CD4-positive, alpha-beta T cell treated with Interleukin-21 for 1 hour (primary cell): ENCODE measurements at regions not wholly inside any gene's neighbourhood (a gene's known extent, or its start where the extent isn't known, plus 50 kb on each side); places are given as distances from the start of the nearest gene placed in this dataset.

Experiments
- DNase-seq: peaks from one replicate; pipeline ENCODE4 v3.0.0-alpha.2; 2020

DNA sequence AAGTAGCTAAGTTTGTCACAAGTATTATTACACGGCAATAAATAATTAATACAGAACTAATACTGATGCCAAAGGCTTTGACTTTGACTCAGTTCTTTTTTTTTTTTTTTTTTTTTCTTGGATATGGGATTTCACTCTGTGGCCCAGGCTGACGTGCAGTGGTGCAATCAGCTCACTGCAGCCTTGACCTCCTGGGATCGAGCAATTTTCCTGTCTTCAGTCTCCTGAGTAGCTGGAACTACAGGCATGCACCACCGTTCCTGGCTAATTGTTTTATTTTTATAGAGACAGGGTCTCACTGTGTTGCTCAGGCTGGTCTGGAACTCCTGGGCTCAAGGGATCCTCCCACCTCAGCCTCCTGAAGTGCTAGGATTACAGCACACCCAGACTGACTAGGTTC is 284.5 kb downstream of the SS18 start:
- DNase-seq: no peak

DNA sequence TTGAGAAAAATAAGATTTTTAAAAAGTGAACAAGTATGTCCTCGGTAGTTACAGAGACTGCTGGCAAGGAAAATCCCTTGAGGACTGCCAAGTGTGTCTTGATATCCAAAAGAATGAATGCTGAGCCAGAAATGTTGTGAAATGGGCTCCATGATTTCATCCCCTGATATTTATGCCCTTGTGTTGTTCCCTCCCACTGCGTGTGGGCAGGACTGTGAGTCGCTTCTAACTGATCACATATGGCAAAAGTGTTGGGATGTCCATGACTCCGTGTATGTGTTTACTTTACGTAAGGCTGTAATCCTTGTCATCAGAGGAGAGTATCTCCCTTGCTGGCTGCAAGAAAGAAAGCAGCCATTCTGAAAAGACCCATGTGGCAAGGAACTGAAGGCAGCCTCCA is 285.1 kb downstream of the SS18 start:
- no peak for DNase-seq

DNA sequence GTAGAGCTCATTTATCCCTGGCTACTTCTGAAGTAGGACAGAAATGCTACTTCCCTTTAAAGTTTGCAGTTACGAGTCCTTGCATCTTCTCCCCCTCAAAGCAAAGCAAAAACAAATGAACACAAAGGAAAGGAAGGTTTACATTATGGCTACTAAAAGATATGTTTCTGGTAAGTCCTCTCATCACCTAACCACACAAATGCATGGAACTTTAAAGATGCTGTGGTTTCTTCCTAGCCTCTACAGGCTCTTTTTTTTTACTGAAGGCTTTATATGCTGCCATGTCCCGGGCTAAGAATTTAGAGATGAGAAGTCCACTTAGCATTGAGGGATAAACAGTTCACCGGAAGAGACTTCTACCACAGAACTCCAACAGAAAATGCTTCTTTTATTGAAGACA is 291.2 kb downstream of the SS18 start:
- no peak for DNase-seq

DNA sequence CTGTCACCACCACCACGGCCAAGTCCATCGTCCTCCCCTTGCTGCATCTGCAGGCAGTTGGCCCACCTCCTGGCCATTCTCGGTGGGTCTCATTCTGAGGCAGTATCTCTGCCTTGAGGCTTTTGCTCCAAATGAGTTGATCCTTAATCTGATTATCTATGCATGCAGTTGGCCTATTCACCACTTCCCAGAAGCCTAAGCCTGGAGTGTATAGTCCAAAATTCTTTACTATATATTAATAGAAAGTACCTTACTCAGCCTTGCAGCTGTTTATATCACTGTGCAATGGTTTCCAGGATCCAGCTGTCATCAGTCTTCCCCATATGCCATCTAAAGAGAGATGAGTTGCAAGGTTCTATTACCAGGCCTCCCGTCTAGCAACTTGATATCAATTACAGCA is 292.4 kb downstream of the SS18 start:
- no peak for DNase-seq

DNA sequence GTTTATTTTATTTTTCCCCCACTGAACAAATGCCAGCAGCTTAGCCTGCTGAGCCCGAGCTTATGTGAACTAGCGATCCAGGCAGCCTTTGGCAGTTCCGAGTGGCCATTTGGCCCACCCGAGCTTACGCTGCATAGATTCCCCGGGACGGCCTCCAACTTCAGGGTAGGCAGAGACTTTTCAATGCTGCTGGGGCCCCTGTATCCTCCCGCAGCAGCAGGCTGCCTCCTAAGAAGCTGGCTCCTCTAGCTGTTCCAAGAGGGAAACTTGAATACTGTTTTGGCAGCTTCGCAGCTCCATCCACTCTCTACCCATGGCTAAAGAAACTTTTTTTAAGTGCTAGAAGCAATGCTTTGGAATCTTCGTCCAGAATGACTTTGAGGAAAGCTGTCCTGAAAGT is 295.2 kb downstream of the SS18 start:
- DNase-seq: no peak

DNA sequence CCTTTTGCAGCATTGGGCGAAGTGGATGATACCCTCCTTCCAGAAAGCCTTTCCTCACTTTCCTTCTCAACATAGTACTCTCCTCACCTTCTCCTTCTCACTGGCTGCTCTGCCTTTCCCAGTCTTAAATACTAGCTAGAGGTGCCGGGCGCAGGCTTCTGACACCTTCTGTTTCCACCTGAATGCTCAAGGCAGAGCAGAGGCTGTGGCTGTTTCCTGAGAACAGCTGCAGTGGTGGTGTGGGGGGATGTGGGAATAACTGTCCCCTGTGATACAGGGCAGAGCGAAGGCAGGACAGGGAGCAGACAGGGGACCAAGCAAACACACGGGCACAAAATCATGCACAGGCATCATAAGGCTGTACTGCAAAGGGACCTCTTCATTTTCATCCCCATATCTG is 303.1 kb downstream of the SS18 start:
- no peak for DNase-seq

DNA sequence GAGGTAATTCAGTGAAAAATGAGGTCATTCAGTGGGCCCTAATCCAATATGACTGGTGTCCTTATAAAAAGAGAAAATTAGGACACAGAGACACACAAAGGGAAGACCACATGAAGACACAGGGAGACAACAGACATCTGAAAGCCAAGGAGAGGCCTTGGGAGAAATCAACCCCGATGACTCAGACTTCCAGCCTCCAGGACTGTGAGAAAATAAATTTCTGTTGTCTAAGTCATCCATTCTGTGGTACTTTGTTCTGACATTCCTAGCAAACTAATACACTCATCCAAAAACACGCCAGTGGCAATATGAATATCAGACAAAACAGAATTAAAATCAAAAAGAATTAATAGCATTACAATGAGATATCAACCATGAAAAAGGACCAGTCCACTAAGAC is 303.7 kb downstream of the SS18 start:
- DNase-seq: no peak

DNA sequence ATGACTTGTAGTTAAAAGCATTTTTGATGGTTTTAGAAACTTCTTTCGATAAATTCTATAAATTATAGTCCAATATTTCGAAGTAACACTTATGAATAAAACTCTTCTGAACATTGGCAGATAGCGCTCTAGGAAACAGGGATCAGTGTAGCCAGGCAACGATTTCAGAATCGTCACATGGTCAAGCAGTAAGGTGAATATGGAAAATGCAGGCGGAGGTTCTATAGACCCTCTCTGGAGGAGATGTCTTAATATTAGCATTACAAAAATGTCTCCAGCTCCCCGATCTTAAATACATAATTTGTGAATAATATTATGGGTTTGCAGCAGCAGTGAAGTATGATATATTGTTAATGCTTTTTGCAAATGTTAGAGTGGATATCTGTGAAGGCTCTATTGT is 310.3 kb downstream of the SS18 start:
- DNase-seq: no peak

DNA sequence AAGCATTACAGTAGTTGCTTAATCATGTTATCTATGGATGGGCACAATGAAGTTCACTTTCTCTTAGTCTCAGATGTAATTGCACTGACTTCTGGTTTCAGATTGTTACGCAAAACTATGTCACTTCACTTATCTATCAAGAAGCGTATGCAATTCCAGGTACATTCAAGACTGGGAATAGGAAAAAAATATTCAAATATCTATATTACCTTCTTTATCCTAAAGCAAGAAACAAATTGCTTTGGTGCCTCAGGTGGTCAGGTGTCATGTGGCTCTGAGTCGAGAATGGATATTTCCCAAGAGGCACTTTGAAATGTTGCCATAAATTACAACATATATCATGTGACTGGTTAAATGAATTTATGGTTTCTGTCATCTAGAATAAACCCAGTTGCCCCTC is 318.6 kb downstream of the SS18 start:
- no peak for DNase-seq

DNA sequence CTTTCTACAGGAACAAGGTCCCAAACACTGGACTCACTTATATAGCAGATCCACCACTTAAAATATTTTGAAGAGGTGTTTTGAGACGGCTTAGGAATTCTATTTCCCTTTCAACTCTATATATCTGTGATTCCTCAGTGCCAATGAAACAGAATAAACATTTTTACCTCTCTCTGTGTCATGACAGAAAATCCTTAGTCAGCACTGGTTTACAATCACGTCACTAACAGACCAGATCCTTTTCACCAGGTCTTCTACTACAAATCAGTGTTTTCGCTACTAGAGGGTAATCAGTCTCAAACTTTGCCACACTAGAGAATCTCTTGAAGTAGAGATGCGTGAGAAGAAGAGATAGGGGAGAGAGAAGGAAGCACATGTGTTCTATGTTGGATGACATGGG is 325.6 kb downstream of the SS18 start:
- no peak for DNase-seq

DNA sequence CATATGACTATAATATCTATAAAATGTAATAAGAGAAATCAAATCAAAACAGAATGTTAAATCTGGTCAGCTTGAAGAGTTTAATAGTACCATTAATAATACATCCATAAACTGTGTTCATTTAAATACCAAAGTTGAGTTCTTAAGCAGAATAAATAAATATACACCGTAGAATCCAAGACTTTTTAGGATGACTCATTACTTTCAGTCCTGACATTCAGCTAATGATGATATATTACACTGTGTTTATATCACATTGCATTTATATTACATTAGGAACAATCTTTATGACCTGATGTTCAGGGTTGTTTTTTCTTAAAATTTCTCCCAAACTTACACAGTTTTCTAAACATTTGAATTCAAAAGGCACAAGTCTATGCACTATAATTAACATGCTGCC is 331.3 kb downstream of the SS18 start:
- no peak for DNase-seq

DNA sequence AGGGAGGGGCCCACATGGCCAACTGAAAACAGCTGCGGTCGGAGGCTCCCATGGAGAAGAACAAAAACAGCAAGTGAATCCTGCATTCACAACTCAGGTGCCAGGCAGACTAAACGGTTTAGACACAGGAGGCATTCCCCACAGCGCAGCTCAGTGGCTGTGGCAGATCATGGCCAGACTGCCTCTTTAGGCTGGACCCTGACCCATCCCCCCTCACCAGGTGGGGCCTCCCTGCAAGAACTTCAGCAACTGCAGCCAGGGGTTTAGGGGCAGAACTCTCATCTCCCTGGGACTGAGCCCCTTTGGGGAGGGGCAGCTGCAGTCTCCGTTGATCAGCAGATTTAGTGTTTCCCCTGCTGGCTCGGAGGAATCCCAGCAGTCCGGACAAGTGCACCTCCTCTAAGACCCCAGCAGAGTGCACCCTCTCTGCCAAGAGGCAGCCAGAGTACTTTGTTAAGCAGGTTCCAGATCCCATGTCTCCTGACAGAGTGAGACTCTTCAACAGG is 346.7 kb downstream of the SS18 start:
- no peak for DNase-seq

DNA sequence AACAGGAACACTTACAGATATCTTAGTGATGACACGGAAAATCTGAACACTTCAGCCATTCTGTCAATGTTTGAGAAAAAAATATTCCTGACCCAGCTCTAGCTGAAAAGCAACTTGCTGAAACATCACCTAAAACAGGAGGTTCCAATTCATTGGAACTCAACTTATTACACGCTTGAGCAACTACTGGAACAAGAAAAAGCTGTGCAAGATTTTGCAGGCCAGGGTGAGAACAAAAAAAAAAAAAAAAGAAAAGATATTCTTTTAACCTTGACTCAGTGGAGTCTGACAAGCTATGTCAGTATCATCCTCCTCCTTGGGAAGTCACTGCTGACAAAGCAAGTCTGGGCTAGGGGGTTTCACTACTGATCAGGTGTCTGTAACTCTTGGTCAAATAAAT is 351.0 kb downstream of the SS18 start:
- no peak for DNase-seq

DNA sequence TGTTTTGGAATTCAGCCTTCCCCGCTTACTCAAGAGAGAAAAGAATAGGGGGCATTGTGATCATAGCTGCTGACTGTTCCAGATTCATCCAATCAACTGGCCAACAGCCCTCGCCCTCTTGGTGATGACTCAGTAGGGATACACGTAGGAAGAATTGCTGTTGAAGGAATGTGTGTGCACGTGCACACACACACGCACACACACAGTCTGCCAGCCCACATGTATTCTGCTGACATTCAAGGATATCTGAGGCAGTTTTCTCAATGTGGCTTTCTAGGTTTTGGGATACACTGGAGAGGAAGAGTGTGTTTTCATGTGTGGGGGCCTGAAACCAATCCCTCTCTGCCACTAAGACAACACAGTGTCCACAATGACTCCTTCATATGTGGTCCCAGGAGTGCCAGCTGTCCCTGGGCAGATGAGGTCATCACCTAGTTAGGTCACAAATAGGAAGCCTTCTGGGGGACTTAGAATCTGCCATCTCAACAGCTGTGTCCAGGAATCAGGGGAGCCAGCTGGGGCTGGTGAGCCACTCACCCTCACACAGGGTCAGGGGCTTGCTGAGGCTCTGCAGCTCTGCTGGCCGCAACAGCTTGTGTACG is 352.6 kb downstream of the SS18 start:
- no peak for DNase-seq

DNA sequence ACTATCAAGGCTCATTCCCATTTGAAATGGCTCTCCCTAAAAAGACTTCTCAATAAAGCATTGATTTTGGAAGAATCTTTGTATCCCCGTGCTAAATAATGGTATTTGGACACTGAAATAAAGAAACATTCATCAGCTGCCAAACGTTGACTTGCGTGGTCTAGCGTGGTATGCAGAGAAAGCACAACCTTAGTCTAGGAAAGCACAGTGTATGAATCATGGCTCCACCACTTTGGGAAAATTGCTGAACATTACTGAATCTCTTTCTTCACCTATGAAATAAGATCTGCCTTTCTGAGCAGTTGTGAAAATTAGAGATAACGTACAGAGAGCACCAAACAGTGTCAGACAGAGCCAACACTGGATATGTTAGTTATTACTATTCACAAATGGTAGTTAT is 353.9 kb downstream of the SS18 start:
- no peak for DNase-seq

DNA sequence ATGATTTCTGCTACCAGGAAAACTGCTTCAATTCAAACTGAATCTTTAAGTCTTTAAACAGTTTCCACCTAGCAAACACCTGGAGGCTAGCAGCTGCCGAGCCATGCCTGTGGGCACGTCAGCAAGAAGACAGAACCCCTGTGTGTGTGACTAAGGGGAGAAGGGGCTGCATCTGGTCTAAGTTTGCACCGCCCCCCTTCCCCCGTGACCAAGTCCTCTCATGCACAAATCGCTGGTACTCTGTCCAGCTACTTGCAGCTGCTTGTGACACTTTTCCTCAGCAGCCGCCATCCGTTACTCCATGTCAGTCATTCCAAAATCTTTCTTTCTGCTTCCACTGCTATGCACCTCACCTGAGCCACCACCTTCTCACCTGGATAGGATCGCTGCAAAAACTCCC is 355.0 kb downstream of the SS18 start:
- DNase-seq: no peak

DNA sequence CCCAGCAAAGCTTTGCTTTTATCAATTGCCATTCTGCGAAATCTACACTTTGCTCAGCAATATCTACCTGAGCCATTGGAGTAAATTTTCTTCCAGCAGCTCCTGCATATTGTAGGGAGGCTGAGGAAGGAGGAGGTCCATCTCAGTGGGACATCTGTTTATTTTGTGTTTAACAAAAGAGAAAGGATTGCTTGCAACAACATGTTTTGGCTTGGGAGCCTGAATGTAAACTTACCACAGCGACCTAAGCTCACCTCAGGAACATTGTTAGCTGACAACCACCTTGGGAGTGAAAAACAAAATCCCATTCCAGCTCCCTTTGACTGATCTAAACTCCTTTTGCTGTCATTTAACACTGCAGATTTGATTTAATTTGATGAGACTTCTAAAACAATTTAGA is 356.1 kb downstream of the SS18 start:
- no peak for DNase-seq

DNA sequence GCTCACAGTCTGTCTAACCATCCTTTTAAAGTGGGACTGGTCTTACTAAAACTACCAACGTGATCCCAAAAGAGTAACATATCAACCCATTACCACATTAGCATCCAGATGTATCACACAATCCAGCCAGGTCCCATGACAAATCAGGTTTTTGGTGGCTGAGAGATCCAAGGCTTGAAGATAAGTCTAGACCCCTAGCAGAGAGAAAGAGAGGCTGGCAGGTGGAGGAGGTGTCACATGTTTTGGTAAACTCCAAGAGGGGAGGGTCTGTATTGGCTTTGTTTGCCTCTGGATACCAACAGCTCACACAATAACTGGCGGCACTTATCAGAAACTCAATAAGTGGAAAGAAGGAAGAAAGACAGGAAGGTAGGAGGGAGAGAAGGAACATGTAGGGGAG is 357.6 kb downstream of the SS18 start:
- no peak for DNase-seq

DNA sequence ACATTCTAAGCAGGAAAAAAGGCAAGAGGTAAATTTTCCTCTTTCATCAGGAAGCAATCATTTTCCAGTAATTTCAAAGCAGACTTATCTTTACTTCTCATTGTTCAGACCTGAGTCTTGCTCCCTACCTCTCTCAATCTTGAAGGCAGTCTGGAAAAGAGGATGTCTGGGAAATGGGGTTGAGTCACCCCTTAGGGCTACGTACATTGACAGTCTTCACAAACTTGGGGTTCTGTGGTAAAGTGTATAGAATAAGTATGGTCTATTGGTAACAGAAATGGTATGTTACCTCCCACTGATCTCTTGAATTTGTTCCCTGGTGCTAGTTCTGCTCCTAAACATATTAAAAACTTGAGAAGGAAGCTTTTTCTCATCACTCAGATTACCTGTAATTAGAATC is 361.3 kb downstream of the SS18 start:
- no peak for DNase-seq

DNA sequence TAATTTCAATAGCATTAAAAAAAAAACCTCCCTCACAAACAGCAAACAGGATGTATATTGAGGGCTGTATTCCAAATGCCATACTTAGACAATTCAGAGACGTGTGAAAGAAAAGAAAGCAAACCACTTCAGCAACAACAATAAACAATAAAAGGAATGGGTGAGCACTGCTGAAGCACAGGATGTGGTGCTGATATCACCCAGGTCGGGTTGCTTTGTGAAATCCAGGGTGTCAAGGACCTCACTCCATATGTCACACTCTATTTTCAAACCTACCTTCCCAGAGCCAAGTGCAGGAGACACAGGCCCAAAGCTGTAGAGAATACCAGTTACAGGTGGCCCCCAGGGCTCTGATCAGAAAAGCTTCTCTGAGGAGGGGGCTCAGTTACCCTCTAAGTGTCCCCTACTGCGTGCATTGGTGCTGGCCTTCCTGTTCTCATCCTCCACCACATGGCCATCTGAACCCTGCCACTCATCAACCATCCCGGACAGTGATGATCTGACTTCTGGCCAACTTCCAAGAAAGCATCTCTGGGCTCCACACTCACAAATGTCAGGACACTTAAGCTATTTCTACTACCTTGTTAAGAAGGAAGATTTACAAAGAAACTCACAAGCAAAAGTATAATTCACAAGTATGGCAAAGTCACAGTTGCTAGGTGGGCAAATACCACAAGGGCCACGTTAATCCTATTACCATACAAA is 363.0 kb downstream of the SS18 start:
- no peak for DNase-seq

DNA sequence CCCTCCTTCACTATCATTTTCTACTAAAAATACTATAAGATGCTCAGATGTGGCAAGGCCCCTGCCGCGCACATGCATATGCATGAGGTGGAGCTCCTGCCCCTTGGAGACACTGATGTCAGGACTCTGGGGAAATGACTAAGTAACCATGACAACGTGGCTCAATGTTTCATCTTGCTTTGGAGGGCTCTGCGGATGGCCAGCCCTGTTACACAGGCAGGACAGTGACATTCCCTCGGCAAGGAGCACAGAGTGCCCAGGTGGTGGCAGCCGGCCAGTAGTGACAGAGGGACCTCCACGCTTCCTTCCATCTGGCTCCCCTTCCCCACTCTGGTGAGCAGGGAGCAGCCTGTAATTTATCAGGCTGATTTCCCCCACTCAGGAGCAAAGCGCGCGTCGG is 364.1 kb downstream of the SS18 start:
- no peak for DNase-seq

DNA sequence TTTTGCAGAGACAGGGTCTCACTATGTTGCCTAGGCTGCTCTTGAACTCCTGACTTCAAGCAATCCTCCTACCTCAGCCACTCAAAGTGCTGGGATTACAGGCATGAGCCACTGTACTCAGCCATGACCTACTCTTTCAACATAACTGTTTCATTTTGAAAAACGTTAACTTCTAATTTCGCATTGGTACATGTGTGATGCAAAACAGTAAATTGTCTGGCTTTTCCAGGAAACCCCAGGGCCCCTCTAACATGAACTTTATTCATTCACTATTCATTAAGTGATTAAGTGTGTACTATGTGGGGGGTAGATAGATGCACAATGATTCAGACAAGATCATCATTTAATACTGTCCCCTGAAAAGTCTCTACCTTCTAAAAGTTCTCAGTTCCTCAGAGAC is 364.9 kb downstream of the SS18 start:
- DNase-seq: no peak

DNA sequence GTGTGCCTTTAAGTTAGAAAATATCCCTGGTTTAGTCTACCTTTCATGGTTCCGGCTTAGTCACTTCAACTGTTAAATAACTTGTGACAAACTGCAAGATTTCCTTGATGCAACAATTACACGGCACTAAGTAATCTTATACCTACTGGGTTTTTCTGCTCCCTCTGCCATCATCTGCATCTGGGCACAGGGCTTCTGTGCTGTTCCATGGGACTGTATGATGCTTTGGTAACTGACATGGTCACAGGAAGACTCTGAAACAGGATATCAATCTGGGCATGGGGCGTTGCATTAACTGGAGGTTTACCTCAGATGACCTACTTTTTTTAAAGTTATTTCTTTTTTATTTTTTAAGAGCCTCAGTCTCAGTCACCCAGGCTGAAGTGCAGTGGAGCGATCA is 365.4 kb downstream of the SS18 start:
- no peak for DNase-seq

DNA sequence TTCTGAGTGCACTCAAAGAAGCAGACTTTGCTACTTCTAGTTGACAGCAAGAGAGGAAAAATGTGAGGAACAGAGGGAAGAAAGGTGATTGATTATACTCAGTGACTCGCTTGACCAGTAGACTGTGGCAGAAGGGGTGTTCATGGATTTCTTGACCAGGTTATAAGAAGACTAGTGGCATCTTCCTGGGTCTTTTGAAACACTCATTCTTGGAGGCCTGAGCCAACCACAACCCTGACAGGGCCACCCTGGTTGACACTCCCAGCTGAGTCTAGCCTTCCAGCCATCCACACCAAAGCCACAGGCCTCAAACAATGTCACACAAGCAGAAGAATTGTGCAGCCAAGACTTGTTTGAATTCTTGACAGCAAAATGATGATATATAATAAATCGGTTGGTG is 366.3 kb downstream of the SS18 start:
- no peak for DNase-seq

DNA sequence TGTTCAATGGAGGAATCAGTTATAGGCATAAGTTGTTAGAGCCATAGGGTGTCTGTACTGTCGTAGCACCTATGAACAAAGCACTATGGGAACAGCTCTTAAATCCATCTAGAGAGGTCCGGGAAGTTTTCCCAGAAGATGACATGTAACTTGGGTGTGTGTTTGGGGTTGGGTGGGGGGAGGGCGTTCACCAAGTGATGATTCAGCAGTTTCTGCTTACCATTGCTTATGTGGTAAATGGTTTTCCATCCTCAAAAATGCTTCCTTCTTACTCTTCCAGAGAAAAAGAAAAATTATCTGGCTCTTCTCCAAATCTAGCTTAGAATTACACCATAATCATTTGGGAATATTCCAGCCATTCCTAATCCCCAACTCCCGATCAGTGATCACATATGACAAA is 361.1 kb upstream of the ZNF521 start:
- DNase-seq: no peak
